T-cell (primary cell): ENCODE measurements at regions not wholly inside any gene's neighbourhood (a gene's known extent, or its start where the extent isn't known, plus 50 kb on each side); places are given as distances from the start of the nearest gene placed in this dataset.

Experiments
- ATAC-seq, 4 experiments: fragments of 200-7000 bp in 3 of 4; fragments of 150-1000 bp in 1 of 4; cut with Tn5 transposase; replicated peaks in 1 of 4; 1 replicate in 3 of 4; 2 replicates in 1 of 4; pipeline ENCODE4 v1.10.0; 2021; ENCODE audit warnings: moderate library complexity in 3 of 4, mild to moderate bottlenecking in 2 of 4, moderate number of reproducible peaks in 1 of 4
- CTCF ChIA-PET, 2 donors: fragments of 300-600 bp; sonication (Branson Sonifier 250); formaldehyde crosslinking; loops; one replicate each; lab custom pipeline; 2022; ENCODE audit warnings: antibody characterized with exemption in 2 of 2; lab: Charles Lee
- POLR2A ChIA-PET, 2 donors: fragments of 300-600 bp; sonication (Branson Sonifier 250); formaldehyde crosslinking; loops; one replicate each; lab custom pipeline; 2022; ENCODE audit warnings: antibody characterized with exemption in 2 of 2; lab: Charles Lee
- DNase-seq, 35 experiments: peaks; one replicate each; pipeline versions ENCODE4 v3.0.0 to v3.0.0-alpha.2; 2013 to 2023
- H3K27ac ChIP-seq: one replicate; pipeline ENCODE4 v1.5.1; 2013; ENCODE audit warnings: low read length
- H3K27me3 ChIP-seq, 2 experiments: replicated peaks in 1 of 2; 1 replicate in 1 of 2; 2 replicates in 1 of 2; pipeline versions ENCODE4 v1.6.1 to v1.7.0; 2013; ENCODE audit warnings: low read length in 1 of 2, mixed read lengths in 1 of 2; ENCODE audit not compliant: control insufficient read depth in 2 of 2, insufficient read depth in 2 of 2; ENCODE audit errors: extremely low read depth in 1 of 2
- H3K36me3 ChIP-seq, 2 donors: 1 replicate in 1 of 2; 2 replicates in 1 of 2; pipeline versions ENCODE4 v1.6.1 to v1.7.0; 2013; ENCODE audit warnings: low read length in 1 of 2; ENCODE audit not compliant: control insufficient read depth in 2 of 2, insufficient read depth in 1 of 2; ENCODE audit errors: extremely low read depth in 1 of 2
- H3K4me1 ChIP-seq, 2 experiments: 1 replicate in 1 of 2; 2 replicates in 1 of 2; pipeline versions ENCODE4 v1.6.1 to v1.7.0; 2013; ENCODE audit warnings: low read length in 2 of 2, mixed read lengths in 1 of 2; ENCODE audit not compliant: insufficient read depth in 2 of 2, control insufficient read depth in 1 of 2; ENCODE audit errors: extremely low read depth in 1 of 2
- H3K4me3 ChIP-seq, 2 donors: 1 replicate in 1 of 2; 2 replicates in 1 of 2; pipeline versions ENCODE4 v1.5.1 to v1.7.0; 2013; ENCODE audit warnings: mild to moderate bottlenecking in 2 of 2, low read length in 1 of 2, moderate library complexity in 1 of 2; ENCODE audit not compliant: control insufficient read depth in 1 of 2; ENCODE audit errors: extremely low read depth in 1 of 2
- H3K9me3 ChIP-seq: 2 replicates; pipeline ENCODE4 v1.7.0; 2013
- H3K27ac Mint-ChIP-seq, 2 donors: one replicate each; pipeline ENCODE4 v1.8.0; 2020 to 2021; ENCODE audit warnings: mild to moderate bottlenecking in 2 of 2, mixed read lengths in 2 of 2
- H3K27me3 Mint-ChIP-seq, 2 donors: one replicate each; pipeline ENCODE4 v1.8.0; 2021 to 2022; ENCODE audit warnings: mixed read lengths in 2 of 2
- H3K36me3 Mint-ChIP-seq: one replicate; pipeline ENCODE4 v1.8.0; 2021; ENCODE audit warnings: mixed read lengths
- H3K4me1 Mint-ChIP-seq, 3 donors: one replicate each; pipeline ENCODE4 v1.8.0; 2020 to 2022; ENCODE audit warnings: mixed read lengths in 3 of 3, mild to moderate bottlenecking in 1 of 3
- H3K4me3 Mint-ChIP-seq, 3 donors: one replicate each; pipeline ENCODE4 v1.8.0; 2020 to 2022; ENCODE audit warnings: mild to moderate bottlenecking in 3 of 3, mixed read lengths in 3 of 3, moderate library complexity in 3 of 3
- H3K9me3 Mint-ChIP-seq, 3 donors: one replicate each; pipeline ENCODE4 v1.8.0; 2020 to 2022; ENCODE audit warnings: mixed read lengths in 3 of 3
- WGBS: methylation state at CpG from one replicate; pipeline ENCODE4 v1.1.5; 2013; ENCODE audit warnings: missing lambda C conversion rate; ENCODE audit not compliant: insufficient coverage; 5-methylcytosine and 5-hydroxymethylcytosine counted together

DNA sequence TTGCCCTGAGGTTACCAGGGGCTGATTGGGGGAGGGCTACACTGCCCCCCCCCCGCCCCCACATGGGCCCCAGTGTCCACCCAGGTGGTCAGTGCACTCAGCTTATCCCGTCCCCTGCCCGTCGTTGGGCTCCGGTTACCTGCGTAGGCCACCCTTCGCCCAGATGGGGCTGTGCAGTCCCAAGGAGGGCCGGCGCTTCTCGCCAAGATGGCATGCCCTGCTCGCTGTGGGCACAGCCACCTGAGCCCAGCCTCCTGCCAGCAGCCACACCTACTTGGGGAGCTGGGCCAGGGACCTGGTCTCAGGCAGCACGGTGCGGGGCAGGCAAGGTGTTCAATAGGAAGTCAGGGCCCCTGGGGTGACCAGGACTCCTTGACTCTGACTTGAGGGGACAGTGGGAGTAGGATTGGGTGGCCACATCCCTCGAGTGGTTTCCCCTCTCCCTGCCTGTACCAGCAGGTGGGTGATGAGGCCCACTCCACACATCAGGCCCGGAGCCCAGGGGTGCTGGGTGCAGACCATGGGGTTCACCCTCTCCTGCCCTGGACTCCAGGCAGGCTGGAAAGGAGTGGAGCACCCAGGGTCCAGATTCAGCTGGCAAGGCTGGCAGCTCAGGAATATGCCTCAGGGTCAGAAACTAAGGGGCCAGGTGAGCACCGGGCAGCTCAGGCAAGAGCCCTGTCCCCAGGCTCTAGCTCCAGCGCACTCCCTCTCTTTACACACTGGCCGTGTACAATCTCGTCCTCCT, 170.3 kb downstream of the GLI2 start:
- no peaks in the 10 kb centered on the region for H3K36me3 ChIP-seq
- no peaks in the 10 kb centered on the region for H3K4me1 ChIP-seq
- ATAC-seq (no peak), DNase-seq (no peak)
- H3K9me3 ChIP-seq = no peaks in the 10 kb centered on the region
- H3K27ac ChIP-seq = no peak overlapping the region
- H3K27me3 ChIP-seq = peaks cover 0 to 8% of the 10 kb centered on the region in 2 experiments
- Mint-ChIP-seq H3K27me3 (peaks cover 5 to 6% of the 10 kb centered on the region in 2 donors), H3K36me3 (no peaks in the 10 kb centered on the region), H3K4me1 (no peaks in the 10 kb centered on the region), H3K9me3 (no peaks in the 10 kb centered on the region), H3K27ac (no peak overlapping the region), H3K4me3 (no peak overlapping the region)
- ChIA-PET POLR2A (no interaction called here), CTCF (no interaction called here)
- H3K4me3 ChIP-seq = no peak overlapping the region
- WGBS = 86% methylated on average over 14 of the region's 19 CpGs

DNA sequence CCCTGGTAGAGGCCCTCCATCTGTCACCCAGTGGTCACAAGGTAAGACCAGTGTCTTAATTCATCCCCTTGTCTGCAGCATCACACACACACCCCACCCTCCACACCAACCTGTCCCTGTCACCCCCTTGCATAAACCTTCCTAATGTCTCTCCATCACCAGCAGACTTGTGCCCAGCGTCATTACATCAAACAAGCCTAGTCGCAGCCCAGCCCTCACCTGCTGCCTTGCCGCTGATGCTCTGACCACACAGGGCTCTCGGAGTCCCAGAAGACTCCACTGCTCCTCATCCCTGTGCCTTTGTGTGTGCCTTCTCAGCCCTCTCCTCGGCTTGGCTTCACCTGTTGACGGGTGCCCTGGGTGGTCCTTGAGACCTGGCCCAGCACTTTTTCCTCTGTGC, 171.2 kb downstream of the GLI2 start:
- H3K27me3 ChIP-seq = peaks cover 0 to 8% of the 10 kb centered on the region in 2 experiments

DNA sequence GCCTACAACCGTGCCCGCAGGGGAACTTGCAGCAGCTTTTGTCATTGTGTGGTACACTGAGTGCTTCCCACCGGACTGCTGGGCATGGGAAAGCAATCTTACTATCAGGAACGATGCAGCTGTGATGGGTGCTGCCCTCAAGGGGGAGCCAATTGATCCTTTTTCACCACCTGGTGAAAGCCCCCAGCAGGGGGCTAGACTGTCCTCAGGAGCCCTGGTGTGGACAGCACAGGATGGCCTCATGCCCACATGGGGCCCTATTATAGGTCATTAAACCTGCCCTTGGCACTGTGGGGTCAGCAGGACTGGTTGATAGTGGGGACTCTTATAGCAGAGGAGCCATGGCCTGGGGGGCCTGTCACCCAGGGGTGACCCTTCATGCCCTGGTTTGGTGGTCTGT, 172.2 kb downstream of the GLI2 start:
- Mint-ChIP-seq H3K4me1 (no peaks in the 10 kb centered on the region), H3K27ac (no peak overlapping the region), H3K4me3 (no peak overlapping the region), H3K36me3 (no peaks in the 10 kb centered on the region), H3K27me3 (peaks cover 5 to 6% of the 10 kb centered on the region in 2 donors), H3K9me3 (no peaks in the 10 kb centered on the region)
- POLR2A ChIA-PET = no interaction called here
- no peak overlapping the region for H3K4me3 ChIP-seq
- ATAC-seq (no peak), DNase-seq (no peak)
- H3K27me3 ChIP-seq = peaks cover 0 to 4% of the 10 kb centered on the region in 2 experiments
- CTCF ChIA-PET = interaction anchor here in 1 of 2 donors (0.5 kb wide), 1 partner anchor 163 kb away, joined by 4 read pairs; no protein-coding TSS in a partner anchor
- H3K36me3 ChIP-seq = no peaks in the 10 kb centered on the region
- no peaks in the 10 kb centered on the region for H3K4me1 ChIP-seq
- 87% methylated on average over 4 of the region's 4 CpGs for WGBS
- H3K27ac ChIP-seq = no peak overlapping the region
- no peaks in the 10 kb centered on the region for H3K9me3 ChIP-seq

More for the DNA sequence above, 171.2 kb downstream of the GLI2 start:
- Mint-ChIP-seq H3K4me3 (no peak overlapping the region), H3K36me3 (no peaks in the 10 kb centered on the region), H3K27me3 (peaks cover 5 to 6% of the 10 kb centered on the region in 2 donors), H3K27ac (no peak overlapping the region), H3K4me1 (no peaks in the 10 kb centered on the region), H3K9me3 (no peaks in the 10 kb centered on the region)
- Histone ChIP-seq H3K27ac (no peak overlapping the region), H3K4me1 (no peaks in the 10 kb centered on the region), H3K9me3 (no peaks in the 10 kb centered on the region), H3K4me3 (no peak overlapping the region), H3K36me3 (no peaks in the 10 kb centered on the region)
- 79% methylated on average over 6 of the region's 6 CpGs for WGBS
- ChIA-PET CTCF (no interaction called here), POLR2A (no interaction called here)
- DNase-seq (no peak), ATAC-seq (no peak)

DNA sequence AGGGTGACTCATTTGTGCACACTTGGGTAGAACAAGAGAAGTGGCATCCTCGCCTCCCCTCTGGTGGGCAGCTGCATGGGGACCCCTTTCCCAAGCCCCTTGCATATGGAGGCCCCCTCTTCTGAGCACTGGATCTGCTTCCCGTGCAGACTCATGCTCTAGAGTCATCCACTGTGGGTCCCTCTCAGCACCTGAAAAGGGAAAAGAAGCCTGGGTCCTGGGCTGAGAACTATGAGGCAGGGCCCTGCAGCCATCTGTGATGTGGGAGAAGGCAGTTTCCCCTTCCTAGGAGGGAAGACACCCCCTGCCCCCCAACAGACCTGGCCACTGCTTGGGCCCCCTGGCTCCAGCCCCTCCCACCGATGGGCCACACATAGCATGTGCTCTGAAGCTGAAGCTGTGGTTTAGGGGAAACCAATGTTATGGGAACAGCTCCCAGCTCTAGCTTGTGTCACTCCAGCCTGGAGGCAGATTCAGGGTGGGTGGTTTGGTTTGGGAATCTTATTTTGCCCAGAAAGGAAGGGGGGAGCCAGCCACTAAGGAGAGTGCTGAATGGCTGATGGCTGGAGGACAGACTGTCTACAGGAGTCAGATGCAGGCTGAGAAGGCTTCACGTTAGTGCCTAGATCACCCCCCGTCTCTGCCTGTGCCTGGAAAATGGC, 172.8 kb downstream of the GLI2 start:
- peaks cover 0 to 4% of the 10 kb centered on the region in 2 experiments for H3K27me3 ChIP-seq
- Mint-ChIP-seq H3K4me3 (no peak overlapping the region), H3K9me3 (no peaks in the 10 kb centered on the region), H3K27me3 (peaks cover 5 to 6% of the 10 kb centered on the region in 2 donors), H3K4me1 (no peaks in the 10 kb centered on the region), H3K27ac (no peak overlapping the region), H3K36me3 (no peaks in the 10 kb centered on the region)
- 48% methylated on average over 3 of the region's 5 CpGs for WGBS
- ChIA-PET POLR2A (no interaction called here), CTCF (interaction anchor here in 1 of 2 donors (0.5 kb wide), 1 partner anchor 162 kb away, joined by 4 read pairs; no protein-coding TSS in a partner anchor)
- H3K36me3 ChIP-seq = no peaks in the 10 kb centered on the region
- H3K27ac ChIP-seq = no peak overlapping the region
- no peaks in the 10 kb centered on the region for H3K9me3 ChIP-seq
- DNase-seq (no peak), ATAC-seq (no peak)
- H3K4me3 ChIP-seq = no peak overlapping the region
- no peaks in the 10 kb centered on the region for H3K4me1 ChIP-seq

DNA sequence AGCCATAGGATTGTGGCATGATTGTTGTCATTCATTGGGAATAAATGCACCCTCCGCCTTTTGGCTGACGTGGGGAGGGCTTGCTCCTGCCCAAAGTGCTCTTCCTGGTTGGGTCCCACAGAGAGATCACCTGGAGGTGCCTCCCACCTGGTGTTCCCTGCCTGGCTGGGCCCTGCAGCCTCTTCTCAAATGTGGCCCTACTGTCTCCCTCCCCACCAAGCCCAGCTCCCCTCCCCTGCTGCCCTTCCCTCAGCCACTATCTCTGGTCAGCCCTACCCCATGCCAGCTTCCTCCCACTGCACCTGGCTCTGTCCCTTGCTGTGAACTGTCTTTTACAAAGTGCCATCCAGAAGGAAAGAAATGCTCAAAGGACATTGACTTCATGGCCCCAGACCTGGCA, 173.4 kb downstream of the GLI2 start:
- no peaks in the 10 kb centered on the region for H3K36me3 ChIP-seq
- peaks cover 5 to 6% of the 10 kb centered on the region in 2 donors for H3K27me3 Mint-ChIP-seq
- no peaks in the 10 kb centered on the region for H3K9me3 Mint-ChIP-seq
- POLR2A ChIA-PET = no interaction called here
- ATAC-seq (no peak), DNase-seq (no peak)
- CTCF ChIA-PET = no interaction called here
- H3K9me3 ChIP-seq = no peaks in the 10 kb centered on the region
- no peaks in the 10 kb centered on the region for H3K4me1 Mint-ChIP-seq
- 65% methylated on average over 2 of the region's 2 CpGs for WGBS
- H3K4me1 ChIP-seq = no peaks in the 10 kb centered on the region
- H3K27ac Mint-ChIP-seq = no peak overlapping the region
- H3K27me3 ChIP-seq = peaks cover 0 to 4% of the 10 kb centered on the region in 2 experiments
- H3K27ac ChIP-seq = no peak overlapping the region
- no peaks in the 10 kb centered on the region for H3K36me3 Mint-ChIP-seq
- no peak overlapping the region for H3K4me3 Mint-ChIP-seq
- H3K4me3 ChIP-seq = no peak overlapping the region

DNA sequence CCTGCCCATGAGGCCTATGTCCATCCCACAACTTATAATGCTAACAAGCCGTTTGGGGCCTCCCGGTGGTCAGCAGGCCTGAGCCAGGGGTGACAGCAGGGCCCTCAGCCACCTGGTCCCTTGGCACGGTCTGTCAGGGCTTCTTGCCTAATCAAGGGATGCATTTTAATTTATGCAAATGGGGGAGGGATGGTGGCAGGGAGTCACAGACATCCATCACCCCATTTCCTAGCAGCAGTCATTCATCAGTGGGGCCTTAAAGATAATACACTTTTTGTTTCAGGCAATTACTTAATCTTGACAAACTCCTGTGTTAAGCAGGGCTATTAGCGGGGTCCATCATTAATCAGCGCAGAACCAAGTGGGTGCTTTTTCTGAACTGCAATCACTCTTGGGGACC, 174.5 kb downstream of the GLI2 start:
- no peak overlapping the region for H3K27ac ChIP-seq
- H3K9me3 Mint-ChIP-seq = no peaks in the 10 kb centered on the region
- no peak overlapping the region for H3K27ac Mint-ChIP-seq
- ATAC-seq (no peak), DNase-seq (no peak)
- H3K4me1 Mint-ChIP-seq = no peaks in the 10 kb centered on the region
- H3K36me3 Mint-ChIP-seq = no peaks in the 10 kb centered on the region
- 100% methylated on average over 1 of the region's 5 CpGs for WGBS
- peaks cover 4 to 5% of the 10 kb centered on the region in 2 donors for H3K27me3 Mint-ChIP-seq
- H3K27me3 ChIP-seq = peaks cover 0 to 4% of the 10 kb centered on the region in 2 experiments
- no peaks in the 10 kb centered on the region for H3K4me1 ChIP-seq
- H3K36me3 ChIP-seq = no peaks in the 10 kb centered on the region
- H3K4me3 Mint-ChIP-seq = no peak overlapping the region
- ChIA-PET CTCF (no interaction called here), POLR2A (no interaction called here)
- no peaks in the 10 kb centered on the region for H3K9me3 ChIP-seq
- no peak overlapping the region for H3K4me3 ChIP-seq
